Prostate gland (tissue), 2 donors: ENCODE measurements at regions not wholly inside any gene's neighbourhood (a gene's known extent, or its start where the extent isn't known, plus 50 kb on each side); places are given as distances from the start of the nearest gene placed in this dataset.

Experiments used
- CTCF ChIP-seq, 4 experiments: fragments of 200-600 bp in 2 of 4; fragments of 450-650 bp in 2 of 4; sonication (generic) in 2 of 4; IDR thresholded peaks; 1 replicate in 3 of 4; 2 replicates in 1 of 4; pipeline ENCODE4 v1.5.1; 2016 to 2019; ENCODE audit warnings: antibody characterized with exemption in 4 of 4, mild to moderate bottlenecking in 2 of 4, moderate library complexity in 2 of 4
- POLR2A ChIP-seq: fragments of 450-650 bp; IDR thresholded peaks from one replicate; pipeline ENCODE4 v1.6.1; 2016; ENCODE audit warnings: antibody characterized with exemption, mild to moderate bottlenecking

GRCh38 chr2:66082581-66082980 is 352.3 kb upstream of the MEIS1 start:
- TF ChIP-seq CTCF (IDR thresholded peaks at IDR 0.05) (no peak), POLR2A (no peak)
